ENCODE measurements at regions not wholly inside any gene's neighbourhood (a gene's known extent, or its start where the extent isn't known, plus 50 kb on each side); places are given as distances from the start of the nearest gene placed in this dataset.
"Not testable (repeated sequence)": the region's sequence is repeated elsewhere in the genome, so short reads cannot be mapped to it uniquely, and the experiment has no call there.

- H3K4me1 ChIP-seq (ENCODE audit: control insufficient read depth, insufficient read depth, low read length), result no peaks in the 10 kb centered on the region
- DNase-seq (no peak), ATAC-seq (peak in 1 of 2 donors; percentile 32)
- H3K27me3 ChIP-seq (ENCODE audit: control insufficient read depth, insufficient read depth), result no peaks in the 10 kb centered on the region
- no peaks in the 10 kb centered on the region for H3K9me3 ChIP-seq (ENCODE audit: control insufficient read depth, low read length)
- intact Hi-C loops (cut with DNase I), result loop anchor here in 3 of 4 donors (2.0 to 10.0 kb wide), 4 partner anchors 62 to 152 kb away; partner anchors contain the start of gene RASGRP1 (in 2 of the 3)
- 51% methylated on average over 4 of the region's 4 CpGs for WGBS
- no peak overlapping the region for H3K4me3 ChIP-seq (ENCODE audit: low read length)
- H3K27ac ChIP-seq (ENCODE audit: low read length), result no peak overlapping the region
Measured at GRCh38 chr15:38626443-38627050, 61.9 kb upstream of the RASGRP1 start.

- Histone ChIP-seq H3K4me1 (ENCODE audit: control insufficient read depth, insufficient read depth, low read length) (no peaks in the 10 kb centered on the region), H3K9me3 (ENCODE audit: control insufficient read depth, low read length) (no peaks in the 10 kb centered on the region), H3K27ac (ENCODE audit: low read length) (no peak overlapping the region), H3K27me3 (ENCODE audit: control insufficient read depth, insufficient read depth) (no peaks in the 10 kb centered on the region), H3K4me3 (ENCODE audit: low read length) (no peak overlapping the region)
- ATAC-seq (peak; percentile 86), DNase-seq (no peak)
- intact Hi-C loops (cut with DNase I), result loop anchor here (2.0 to 10.0 kb wide), 4 partner anchors 63 to 153 kb away; partner anchors contain the start of gene RASGRP1 (in 2 of the 4)
- 52% methylated on average over 12 of the region's 12 CpGs for WGBS
Measured at GRCh38 chr15:38627689-38628277, 63.2 kb upstream of the RASGRP1 start.

- Histone ChIP-seq H3K4me3 (ENCODE audit: low read length) (no peak overlapping the region), H3K27ac (ENCODE audit: low read length) (no peak overlapping the region), H3K9me3 (ENCODE audit: control insufficient read depth, low read length) (no peaks in the 10 kb centered on the region), H3K27me3 (ENCODE audit: control insufficient read depth, insufficient read depth) (no peaks in the 10 kb centered on the region), H3K4me1 (ENCODE audit: control insufficient read depth, insufficient read depth, low read length) (no peaks in the 10 kb centered on the region)
- intact Hi-C loops (cut with DNase I), result no loop called here
- 75% methylated on average over 5 of the region's 5 CpGs for WGBS
- DNase-seq (no peak), ATAC-seq (no peak)
Measured at GRCh38 chr15:38631119-38632075, 66.8 kb upstream of the RASGRP1 start.

GRCh38 chr15:38635170-38635569 is 70.6 kb upstream of the RASGRP1 start:
- Histone ChIP-seq H3K4me3 (ENCODE audit: low read length) (no peak overlapping the region), H3K27ac (ENCODE audit: low read length) (no peak overlapping the region), H3K4me1 (ENCODE audit: control insufficient read depth, insufficient read depth, low read length) (no peaks in the 10 kb centered on the region), H3K27me3 (ENCODE audit: control insufficient read depth, insufficient read depth) (no peaks in the 10 kb centered on the region), H3K9me3 (ENCODE audit: control insufficient read depth, low read length) (no peaks in the 10 kb centered on the region)
- no peak for DNase-seq
- 12% methylated on average over 2 of the region's 2 CpGs for WGBS
- no peak for ATAC-seq
- intact Hi-C loops (cut with DNase I), result no loop called here

GRCh38 chr15:38636597-38636996 is 72.0 kb upstream of the RASGRP1 start:
- Histone ChIP-seq H3K9me3 (ENCODE audit: control insufficient read depth, low read length) (no peaks in the 10 kb centered on the region), H3K4me1 (ENCODE audit: control insufficient read depth, insufficient read depth, low read length) (no peaks in the 10 kb centered on the region), H3K27ac (ENCODE audit: low read length) (no peak overlapping the region), H3K4me3 (ENCODE audit: low read length) (no peak overlapping the region), H3K27me3 (ENCODE audit: control insufficient read depth, insufficient read depth) (no peaks in the 10 kb centered on the region)
- intact Hi-C loops (cut with DNase I), result no loop called here
- DNase-seq, result no peak
- ATAC-seq, result no peak
- WGBS, result 57% methylated on average over 4 of the region's 4 CpGs

GRCh38 chr15:38638126-38638525 is 73.5 kb upstream of the RASGRP1 start:
- H3K4me3 ChIP-seq (ENCODE audit: low read length), result no peak overlapping the region
- DNase-seq, result no peak
- no peaks in the 10 kb centered on the region for H3K9me3 ChIP-seq (ENCODE audit: control insufficient read depth, low read length)
- ATAC-seq, result no peak
- no peaks in the 10 kb centered on the region for H3K4me1 ChIP-seq (ENCODE audit: control insufficient read depth, insufficient read depth, low read length)
- intact Hi-C loops (cut with DNase I), result no loop called here
- no peak overlapping the region for H3K27ac ChIP-seq (ENCODE audit: low read length)
- no peaks in the 10 kb centered on the region for H3K27me3 ChIP-seq (ENCODE audit: control insufficient read depth, insufficient read depth)
- 85% methylated on average over 2 of the region's 2 CpGs for WGBS

- Histone ChIP-seq H3K9me3 (ENCODE audit: control insufficient read depth, low read length) (no peaks in the 10 kb centered on the region), H3K27me3 (ENCODE audit: control insufficient read depth, insufficient read depth) (no peaks in the 10 kb centered on the region), H3K27ac (ENCODE audit: low read length) (no peak overlapping the region), H3K4me3 (ENCODE audit: low read length) (no peak overlapping the region), H3K4me1 (ENCODE audit: control insufficient read depth, insufficient read depth, low read length) (no peaks in the 10 kb centered on the region)
- no peak for ATAC-seq
- no peak for DNase-seq
- 92% methylated on average over 4 of the region's 4 CpGs for WGBS
- intact Hi-C loops (cut with DNase I), result no loop called here
Measured at GRCh38 chr15:38638811-38639210, 74.2 kb upstream of the RASGRP1 start.

- intact Hi-C loops (cut with DNase I), result no loop called here
- no peaks in the 10 kb centered on the region for H3K9me3 ChIP-seq (ENCODE audit: control insufficient read depth, low read length)
- no peaks in the 10 kb centered on the region for H3K4me1 ChIP-seq (ENCODE audit: control insufficient read depth, insufficient read depth, low read length)
- no peak for DNase-seq
- no peak overlapping the region for H3K4me3 ChIP-seq (ENCODE audit: low read length)
- no peaks in the 10 kb centered on the region for H3K27me3 ChIP-seq (ENCODE audit: control insufficient read depth, insufficient read depth)
- 80% methylated on average over 3 of the region's 3 CpGs for WGBS
- no peak overlapping the region for H3K27ac ChIP-seq (ENCODE audit: low read length)
- ATAC-seq, result no peak
Measured at GRCh38 chr15:38642689-38643270, 78.2 kb upstream of the RASGRP1 start.

- H3K4me3 ChIP-seq (ENCODE audit: low read length); H3K27ac ChIP-seq (ENCODE audit: low read length); H3K9me3 ChIP-seq (ENCODE audit: control insufficient read depth, low read length); ATAC-seq; H3K4me1 ChIP-seq (ENCODE audit: control insufficient read depth, insufficient read depth, low read length); H3K27me3 ChIP-seq (ENCODE audit: control insufficient read depth, insufficient read depth); intact Hi-C loops (cut with DNase I); DNase-seq: not testable (repeated sequence)
- 91% methylated on average over 3 of the region's 3 CpGs for WGBS
Measured at GRCh38 chr15:38644353-38644752, 79.7 kb upstream of the RASGRP1 start.

GRCh38 chr15:38646716-38647115 is 82.1 kb upstream of the RASGRP1 start:
- H3K4me1 ChIP-seq (ENCODE audit: control insufficient read depth, insufficient read depth, low read length), result no peaks in the 10 kb centered on the region
- intact Hi-C loops (cut with DNase I), result no loop called here
- H3K27me3 ChIP-seq (ENCODE audit: control insufficient read depth, insufficient read depth), result no peaks in the 10 kb centered on the region
- H3K27ac ChIP-seq (ENCODE audit: low read length), result no peak overlapping the region
- ATAC-seq, result no peak
- no peaks in the 10 kb centered on the region for H3K9me3 ChIP-seq (ENCODE audit: control insufficient read depth, low read length)
- DNase-seq, result no peak
- 74% methylated on average over 3 of the region's 3 CpGs for WGBS
- no peak overlapping the region for H3K4me3 ChIP-seq (ENCODE audit: low read length)

GRCh38 chr15:38647683-38648082 is 83.1 kb upstream of the RASGRP1 start:
- intact Hi-C loops (cut with DNase I), result no loop called here
- H3K27me3 ChIP-seq (ENCODE audit: control insufficient read depth, insufficient read depth), result no peaks in the 10 kb centered on the region
- no peaks in the 10 kb centered on the region for H3K9me3 ChIP-seq (ENCODE audit: control insufficient read depth, low read length)
- H3K27ac ChIP-seq (ENCODE audit: low read length), result no peak overlapping the region
- H3K4me1 ChIP-seq (ENCODE audit: control insufficient read depth, insufficient read depth, low read length), result no peaks in the 10 kb centered on the region
- ATAC-seq (no peak), DNase-seq (no peak)
- H3K4me3 ChIP-seq (ENCODE audit: low read length), result no peak overlapping the region
